GF-D8 (cell line): ENCODE measurements at regions not wholly inside any gene's neighbourhood (a gene's known extent, or its start where the extent isn't known, plus 50 kb on each side); places are given as distances from the start of the nearest gene placed in this dataset.
"Not testable (repeated sequence)": the region's sequence is repeated elsewhere in the genome, so short reads cannot be mapped to it uniquely, and the experiment has no call there.

Experiments
- DNase-seq: peaks from one replicate; lab custom pipeline; 2025; lab: John Stamatoyannopoulos, UW

- DNase-seq, result no peak
These were observed 646.0 kb downstream of the TBC1D22A start for GRCh38 chr22:47408409-47408808.

DNA sequence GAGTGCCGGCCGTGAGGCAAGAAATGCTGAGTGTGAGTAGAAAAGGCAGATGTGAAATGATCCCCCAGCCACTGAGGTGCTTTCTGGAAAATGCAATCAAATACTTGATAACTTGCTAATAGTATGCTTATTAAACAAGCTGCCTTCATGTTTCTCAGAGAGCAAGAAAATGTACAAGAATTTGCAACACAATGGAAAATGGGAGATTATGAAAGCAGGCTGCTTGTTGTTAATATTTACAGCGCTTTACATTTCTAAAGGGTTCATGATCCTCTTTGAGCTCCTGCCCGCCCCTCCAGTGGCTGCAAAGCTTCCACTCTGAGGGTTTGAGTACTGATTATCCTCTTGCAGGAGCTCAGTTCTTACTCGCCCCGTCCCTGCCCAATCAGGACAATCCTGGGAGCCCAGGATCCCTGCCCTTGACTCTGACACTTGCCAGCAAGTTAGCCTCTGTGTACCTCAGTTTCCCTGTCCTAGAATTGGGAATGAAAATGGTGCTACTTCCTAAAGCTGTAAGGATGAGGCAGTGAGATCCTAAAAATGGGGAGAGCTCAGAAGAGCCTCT lies 645.1 kb downstream of the TBC1D22A start:
- no peak for DNase-seq

DNA sequence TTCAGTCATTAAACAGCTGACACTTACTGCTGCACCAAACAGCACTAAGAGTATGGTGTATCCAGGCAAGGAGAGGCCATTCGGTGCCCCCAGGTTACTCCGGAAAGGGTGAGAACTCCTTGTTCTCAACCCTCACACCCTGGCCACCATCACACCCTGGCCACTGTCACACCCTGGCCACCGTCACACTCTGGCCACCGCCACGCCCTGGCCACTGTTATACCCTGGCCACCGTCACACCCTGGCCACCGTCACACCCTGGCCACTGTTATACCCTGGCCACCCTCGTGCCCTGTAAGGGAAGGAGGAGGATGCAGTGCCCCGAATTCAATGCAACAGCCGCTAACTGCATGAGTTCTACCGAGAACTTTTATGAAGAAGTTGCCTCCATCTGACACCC lies 644.4 kb downstream of the TBC1D22A start:
- DNase-seq, result no peak

DNA sequence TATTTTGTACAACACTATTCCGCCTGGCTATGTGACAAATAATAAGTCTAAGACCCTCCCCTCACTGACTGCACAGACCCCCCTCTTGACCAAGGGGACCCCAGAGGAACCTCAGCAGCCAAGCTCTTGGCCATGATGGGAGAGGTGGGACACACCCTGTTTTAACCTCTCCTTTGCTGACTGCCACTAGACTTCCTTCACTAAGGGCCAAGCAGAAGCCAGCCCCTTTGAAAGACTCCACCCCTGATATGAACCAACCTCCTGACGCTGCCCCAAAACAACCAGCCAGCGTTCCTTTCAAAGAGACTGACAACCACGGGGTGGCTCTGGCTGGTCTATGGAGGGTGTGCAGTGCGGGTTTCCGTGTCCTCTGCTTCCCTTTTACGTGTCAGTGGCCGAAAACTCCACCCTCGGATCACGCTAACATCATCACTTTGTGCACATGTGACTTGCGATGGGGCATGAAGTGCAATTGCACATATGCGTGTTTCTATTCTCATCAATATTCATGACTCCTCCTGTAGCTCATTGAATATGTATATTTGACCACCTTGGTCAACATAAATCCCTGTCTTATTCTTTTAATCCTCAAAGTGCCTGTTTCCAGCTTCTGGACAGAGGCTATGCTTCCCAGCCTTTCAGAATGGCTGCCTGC lies 643.9 kb downstream of the TBC1D22A start:
- no peak for DNase-seq

- not testable (repeated sequence) for DNase-seq
These were observed 642.8 kb downstream of the TBC1D22A start for GRCh38 chr22:47405222-47405621.

- DNase-seq, result no peak
These were observed 640.6 kb downstream of the TBC1D22A start for GRCh38 chr22:47402876-47403525.

GRCh38 chr22:47401976-47402770 lies 639.7 kb downstream of the TBC1D22A start:
- no peak for DNase-seq

DNA sequence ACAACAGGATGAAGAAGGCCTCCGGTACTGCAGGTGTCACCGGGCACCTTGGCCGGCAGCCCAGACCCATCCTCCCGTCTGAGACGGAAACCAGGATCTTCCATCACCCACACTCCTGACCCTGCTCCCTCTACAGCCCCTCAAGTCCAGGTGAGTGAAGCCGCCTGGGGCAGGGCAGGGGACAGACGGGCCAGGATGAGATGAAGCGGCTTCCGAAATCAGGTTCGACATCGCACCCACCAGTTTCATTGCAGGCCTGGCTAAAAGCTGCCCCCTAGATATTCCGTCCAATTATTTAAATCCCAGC lies 639.1 kb downstream of the TBC1D22A start:
- no peak for DNase-seq

GRCh38 chr22:47400701-47401591 lies 638.5 kb downstream of the TBC1D22A start:
- no peak for DNase-seq

- not testable (repeated sequence) for DNase-seq
These were observed 637.7 kb downstream of the TBC1D22A start for GRCh38 chr22:47400131-47400530.

DNA sequence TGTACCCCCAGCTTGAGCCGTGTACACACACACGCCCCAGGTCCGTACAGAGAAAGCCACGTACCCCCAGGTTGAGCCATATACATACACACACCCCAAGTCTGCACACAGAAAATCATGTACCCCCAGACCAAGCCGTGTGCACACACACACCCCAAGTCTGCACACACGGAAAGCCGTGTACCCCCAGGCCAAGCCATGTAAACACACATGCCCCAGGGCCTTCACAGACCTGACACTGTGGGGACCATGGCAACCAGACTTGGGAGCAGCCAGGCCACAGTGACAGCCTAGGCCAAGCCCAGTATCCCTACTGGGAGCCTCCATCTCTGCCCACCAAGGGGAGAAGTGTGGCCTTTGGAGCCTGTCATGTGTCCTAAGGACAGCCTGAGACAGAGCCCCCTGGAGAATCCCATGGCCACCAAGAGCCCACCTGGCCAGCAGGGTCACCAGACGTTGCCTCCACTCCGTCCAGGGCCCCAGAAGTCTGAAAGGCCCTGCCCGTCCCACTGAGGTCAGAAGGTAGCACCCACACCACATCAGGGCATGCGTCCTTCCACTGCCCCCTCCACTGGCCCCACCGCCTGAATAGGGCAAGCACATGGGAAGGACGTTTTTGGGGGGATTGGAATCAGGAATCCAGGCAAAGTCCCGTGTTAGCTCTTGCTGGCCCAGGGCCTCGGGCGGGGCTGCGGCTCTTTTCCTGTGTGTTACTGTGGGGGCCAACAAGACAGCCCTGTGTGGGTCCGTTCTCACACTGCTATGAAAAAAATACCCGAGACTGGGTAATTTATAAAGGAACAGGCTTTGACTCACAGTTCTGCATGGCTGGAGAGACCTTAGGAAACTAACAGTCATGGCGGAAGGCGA lies 636.7 kb downstream of the TBC1D22A start:
- no peak for DNase-seq

DNA sequence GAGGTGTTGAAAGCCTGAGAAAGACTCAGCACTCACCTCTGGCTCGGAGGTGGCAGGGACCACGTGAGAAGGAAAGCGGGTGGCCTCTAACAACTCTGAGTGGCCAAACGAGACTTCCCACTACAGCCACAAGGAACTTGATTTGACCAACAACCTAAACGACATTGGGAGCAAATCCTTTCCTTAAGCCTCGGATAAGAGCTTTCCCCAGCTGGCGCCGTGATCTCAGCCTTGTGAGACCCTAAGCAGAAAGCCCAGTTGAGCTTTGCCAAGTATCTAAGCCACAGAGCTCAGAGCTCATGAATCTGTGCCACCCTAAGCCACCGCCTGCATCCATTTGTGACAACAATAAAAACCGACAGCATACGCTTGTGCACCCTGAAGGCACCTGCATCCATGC lies 636.0 kb downstream of the TBC1D22A start:
- DNase-seq, result no peak

- DNase-seq, result no peak
These were observed 635.2 kb downstream of the TBC1D22A start for GRCh38 chr22:47397673-47398072.

GRCh38 chr22:47396515-47396914 lies 634.1 kb downstream of the TBC1D22A start:
- no peak for DNase-seq

- DNase-seq, result no peak
These were observed 633.7 kb downstream of the TBC1D22A start for GRCh38 chr22:47396105-47396504.

DNA sequence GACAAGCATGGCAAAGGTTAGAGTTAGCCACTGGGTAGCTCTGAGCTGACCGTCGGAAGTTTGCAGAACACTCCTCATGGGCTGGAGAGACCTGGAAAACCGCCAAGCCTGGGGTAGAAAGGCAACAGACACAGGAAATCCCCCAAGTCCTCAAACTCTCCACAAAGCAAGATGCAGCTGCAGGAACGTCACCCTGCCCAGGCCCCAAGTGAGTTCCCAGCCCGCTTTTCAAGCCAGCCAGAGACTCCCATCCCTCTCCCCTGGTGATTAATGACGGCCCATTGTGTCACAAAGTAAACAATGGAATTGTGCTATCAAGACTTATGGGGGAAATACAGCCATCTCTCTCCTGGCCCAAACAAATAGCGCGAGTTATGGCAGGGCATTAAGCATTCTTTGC lies 633.0 kb downstream of the TBC1D22A start:
- DNase-seq, result no peak

DNA sequence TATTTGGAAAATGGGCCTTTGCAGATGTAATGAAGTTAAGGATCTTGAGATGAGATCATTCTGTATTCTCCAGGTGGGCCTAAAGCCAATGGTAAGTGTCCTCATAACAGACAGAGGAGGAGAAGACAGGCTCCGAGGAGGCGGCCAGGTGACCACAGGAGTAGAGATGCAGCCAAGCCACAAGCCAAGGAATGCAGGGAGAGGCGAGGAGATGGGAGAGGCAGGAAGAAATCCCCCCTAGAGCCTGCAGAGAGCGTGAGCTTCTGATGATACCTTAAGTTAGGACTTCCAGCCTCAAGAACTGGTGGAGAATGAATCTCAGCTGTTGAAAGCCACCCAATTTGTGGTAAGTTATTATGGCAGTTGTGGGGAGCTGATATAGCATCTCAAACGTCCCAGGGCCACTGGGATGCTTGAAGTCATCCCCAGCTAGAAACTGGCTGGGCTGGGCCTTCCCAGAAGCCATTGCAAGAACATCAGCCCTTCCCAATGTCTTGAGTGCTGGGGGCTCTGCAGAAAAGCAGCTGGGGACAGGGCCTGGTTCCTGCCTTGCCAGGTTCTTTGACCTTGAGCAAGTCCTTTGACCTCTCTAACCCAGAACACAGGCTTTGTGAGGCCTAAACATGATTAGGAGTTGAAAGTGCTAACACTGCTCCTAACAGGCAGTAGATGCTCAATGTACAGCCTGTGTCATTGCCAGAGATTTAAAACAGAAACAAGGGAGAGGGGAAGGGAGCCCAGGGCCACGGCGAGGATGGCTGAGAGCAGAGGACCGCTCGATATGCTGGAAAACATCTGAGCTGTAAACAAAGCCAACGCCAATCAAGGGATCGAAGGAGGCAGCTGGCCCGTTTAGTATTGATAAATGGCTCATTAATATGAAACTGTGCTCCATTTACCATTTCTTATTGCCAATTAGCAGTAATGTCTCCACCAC lies 632.3 kb downstream of the TBC1D22A start:
- DNase-seq, result no peak

DNA sequence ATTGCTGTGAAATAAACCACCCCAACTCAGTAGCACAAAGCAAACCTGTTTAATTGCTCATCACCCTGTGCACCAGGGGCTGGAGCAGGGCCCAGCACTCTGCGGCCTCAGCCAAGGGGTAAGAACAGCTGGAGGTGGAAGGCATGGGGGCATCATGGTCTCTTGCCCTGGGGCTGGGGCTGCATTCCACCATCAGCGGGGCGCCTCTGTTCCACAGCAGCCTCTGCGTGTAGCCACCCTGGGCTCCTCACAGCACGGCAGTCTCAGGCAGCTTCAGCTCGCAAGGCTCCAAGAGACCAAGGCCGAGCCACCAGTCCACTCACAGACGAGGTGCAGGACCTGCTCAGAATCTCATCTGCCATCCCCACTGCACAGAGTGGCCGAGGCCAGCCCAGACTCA lies 630.7 kb downstream of the TBC1D22A start:
- DNase-seq, result no peak

DNA sequence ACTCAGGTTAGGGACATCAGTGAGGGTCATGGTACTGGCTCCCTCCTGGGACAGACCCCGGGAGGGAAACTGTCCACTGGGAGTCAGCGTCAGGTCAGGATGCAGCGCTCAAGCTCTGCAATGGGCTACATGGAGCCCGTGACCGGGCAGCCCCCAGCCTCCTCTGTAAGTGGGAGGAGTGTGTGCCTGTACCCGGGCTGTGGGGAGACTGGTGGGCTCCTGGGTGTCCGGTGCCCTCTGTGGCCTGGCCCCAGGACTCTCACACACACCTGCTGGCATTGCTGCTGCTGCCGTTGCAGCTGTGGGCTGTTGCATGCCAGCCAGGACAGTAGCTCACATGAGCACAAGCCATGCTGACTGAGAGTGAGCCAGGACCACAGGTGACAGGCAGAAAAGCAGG lies 630.3 kb downstream of the TBC1D22A start:
- no peak for DNase-seq

DNA sequence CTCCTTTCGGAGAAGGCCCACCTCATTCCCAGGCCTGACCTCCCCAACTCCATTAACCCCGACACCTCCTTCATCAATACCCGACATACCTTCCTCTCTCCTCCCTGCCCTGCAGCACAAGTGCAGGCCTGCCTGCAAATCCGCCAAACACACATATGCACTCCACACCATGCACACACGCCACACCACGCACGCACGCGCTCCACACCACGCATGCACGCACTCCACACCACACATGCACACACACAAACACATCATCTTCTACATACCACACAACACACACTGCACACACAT lies 629.6 kb downstream of the TBC1D22A start:
- no peak for DNase-seq
